H1 (cell line): ENCODE measurements at regions not wholly inside any gene's neighbourhood (a gene's known extent, or its start where the extent isn't known, plus 50 kb on each side); places are given as distances from the start of the nearest gene placed in this dataset.

Experiments
- CBX5 ChIP-seq: fragments of 300-800, 300-1000 bp; sonication (generic); IDR thresholded peaks from 2 replicates; pipeline ENCODE4 v1.7.1; 2016; ENCODE audit warnings: antibody characterized with exemption, low read length, low read depth
- CHD7 ChIP-seq: fragments of 300-600 bp; sonication (generic); IDR thresholded peaks from 2 replicates; pipeline ENCODE4 v1.7.1; 2012; ENCODE audit warnings: low read length, moderate library complexity, mild to moderate bottlenecking, inconsistent platforms; ENCODE audit not compliant: insufficient replicate concordance
- CTCF ChIP-seq, 3 experiments: IDR thresholded peaks; 1 replicate in 2 of 3; 2 replicates in 1 of 3; pipeline versions ENCODE4 v1.5.1 to v1.6.1; 2011; ENCODE audit warnings: low read length in 3 of 3, mild to moderate bottlenecking in 3 of 3, inconsistent platforms in 2 of 3, low read depth in 1 of 3, moderate library complexity in 1 of 3; ENCODE audit not compliant: insufficient read depth in 1 of 3; ENCODE audit errors: control extremely low read depth in 1 of 3
- FOSL1 ChIP-seq: IDR thresholded peaks from 2 replicates; pipeline ENCODE4 v1.6.1; 2011; ENCODE audit warnings: mild to moderate bottlenecking, low read depth, low read length, moderate library complexity; ENCODE audit not compliant: insufficient read depth

DNA sequence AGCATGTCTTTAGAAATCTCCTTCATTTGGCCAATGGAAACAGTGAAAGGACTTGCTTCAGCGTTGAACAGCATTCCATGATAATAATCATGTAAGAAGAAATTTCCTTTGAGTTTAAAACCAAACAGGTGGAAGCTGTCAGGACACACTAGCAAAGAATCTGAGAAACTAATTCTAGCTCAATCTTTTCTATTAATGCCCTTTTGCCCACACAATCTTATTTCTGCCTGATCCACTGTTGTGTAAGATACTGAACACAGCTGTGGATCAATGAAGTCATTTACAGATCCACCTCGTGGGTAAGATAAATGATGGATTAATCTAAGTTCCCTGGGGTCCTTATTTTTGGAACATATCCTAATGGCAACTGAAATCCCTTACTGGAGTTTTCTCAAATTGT, 536.9 kb upstream of the LMO3 start (continued):
- TF ChIP-seq CHD7, result no peak
- TF ChIP-seq CTCF (IDR thresholded peaks at IDR 0.05; ENCODE audit: control extremely low read depth in 1 of 3, insufficient read depth in 1 of 3, low read depth in 1 of 3, low read length in 3 of 3), result no peak
- TF ChIP-seq CBX5, result no peak
- TF ChIP-seq FOSL1, result no peak
